Neural cell (in vitro differentiated cells): ENCODE measurements at regions not wholly inside any gene's neighbourhood (a gene's known extent, or its start where the extent isn't known, plus 50 kb on each side); places are given as distances from the start of the nearest gene placed in this dataset.

ENCODE experiments used
- H2AFZ ChIP-seq: fragments of 200-600, 300-800 bp; sonication (generic), shearing (Covaris generic); 2 replicates; pipeline ENCODE4 v1.6.0; 2014; ENCODE audit warnings: low read depth, mild to moderate bottlenecking, antibody characterized with exemption, low read length, moderate library complexity
- H3F3A ChIP-seq: fragments of 200-600 bp; shearing (Covaris generic); 2 replicates; pipeline ENCODE4 v1.6.1; 2016; ENCODE audit warnings: mild to moderate bottlenecking, moderate library complexity, mixed read lengths, antibody characterized with exemption, low read length; ENCODE audit not compliant: insufficient read depth, poor library complexity, severe bottlenecking
- H3K27ac ChIP-seq: fragments of 200-600, 300-800 bp; sonication (generic), shearing (Covaris generic); 2 replicates; pipeline ENCODE4 v1.5.1; 2014; ENCODE audit warnings: mild to moderate bottlenecking, low read length, moderate library complexity
- H3K27me3 ChIP-seq: fragments of 300-800, 200-600 bp; sonication (generic), shearing (Covaris generic); 2 replicates; pipeline ENCODE4 v1.6.0; 2014; ENCODE audit warnings: mild to moderate bottlenecking, low read depth, low read length, moderate library complexity; ENCODE audit not compliant: insufficient read depth
- H3K36me3 ChIP-seq: fragments of 300-800, 200-600 bp; sonication (generic), shearing (Covaris generic); 2 replicates; pipeline ENCODE4 v1.5.1; 2014; ENCODE audit warnings: mild to moderate bottlenecking, antibody characterized with exemption, low read length, moderate library complexity; ENCODE audit not compliant: insufficient read depth
- H3K4me2 ChIP-seq: fragments of 300-800, 200-600 bp; sonication (generic), shearing (Covaris generic); 2 replicates; pipeline ENCODE4 v1.6.0; 2014; ENCODE audit warnings: mild to moderate bottlenecking, low read length
- H3K4me3 ChIP-seq: fragments of 300-800, 200-600 bp; sonication (generic), shearing (Covaris generic); 2 replicates; pipeline ENCODE4 v1.5.1; 2014; ENCODE audit warnings: mild to moderate bottlenecking, low read length, moderate library complexity
- H3K79me2 ChIP-seq: fragments of 200-600 bp; shearing (Covaris generic); replicated peaks from 2 replicates; pipeline ENCODE4 v1.6.0; 2014; ENCODE audit warnings: mild to moderate bottlenecking, low read length, moderate library complexity; ENCODE audit not compliant: insufficient read depth
- H3K9ac ChIP-seq: fragments of 300-800, 200-600 bp; sonication (generic), shearing (Covaris generic); 2 replicates; pipeline ENCODE4 v1.6.1; 2016; ENCODE audit warnings: mild to moderate bottlenecking, low read length, mixed read lengths
- H3K9me2 ChIP-seq: fragments of 200-600 bp; shearing (Covaris generic); 2 replicates; pipeline ENCODE4 v1.6.1; 2016; ENCODE audit warnings: mild to moderate bottlenecking, low read length, mixed read lengths; ENCODE audit not compliant: insufficient read depth
- H3K9me3 ChIP-seq: fragments of 200-600, 300-800 bp; sonication (generic), shearing (Covaris generic); 2 replicates; pipeline ENCODE4 v1.6.1; 2016; ENCODE audit warnings: mild to moderate bottlenecking, mixed run types, low read length, moderate library complexity, mixed read lengths
- H4K20me1 ChIP-seq: fragments of 200-600 bp; shearing (Covaris generic); 2 replicates; pipeline ENCODE4 v1.6.1; 2016; ENCODE audit warnings: mild to moderate bottlenecking, mixed run types; ENCODE audit not compliant: insufficient read depth
- CTCF ChIP-seq: fragments of 450-650 bp; IDR thresholded peaks from 2 replicates; pipeline ENCODE4 v1.5.1; 2014; ENCODE audit warnings: antibody characterized with exemption, mild to moderate bottlenecking, moderate library complexity; ENCODE audit not compliant: poor library complexity, severe bottlenecking
- EP300 ChIP-seq: fragments of 450-650 bp; conservative IDR thresholded peaks from 2 replicates; pipeline ENCODE4 v1.6.1; 2014; ENCODE audit warnings: antibody characterized with exemption, mild to moderate bottlenecking, moderate library complexity; ENCODE audit not compliant: poor library complexity, severe bottlenecking
- EZH2 ChIP-seq: fragments of 200-600, 300-800 bp; shearing (Covaris generic), sonication (generic); IDR thresholded peaks from 2 replicates; pipeline ENCODE4 v1.6.1; 2014; ENCODE audit warnings: antibody characterized with exemption, low read length, borderline replicate concordance, mild to moderate bottlenecking; ENCODE audit not compliant: insufficient read depth, poor library complexity, severe bottlenecking
- MXI1 ChIP-seq: fragments of 450-650 bp; conservative IDR thresholded peaks from 2 replicates; pipeline ENCODE4 v1.6.1; 2014; ENCODE audit warnings: antibody characterized with exemption, mild to moderate bottlenecking; ENCODE audit not compliant: poor library complexity, severe bottlenecking
- POLR2AphosphoS5 ChIP-seq: IDR thresholded peaks from 2 replicates; pipeline ENCODE4 v1.6.1; 2012
- RAD21 ChIP-seq: fragments of 450-650 bp; conservative IDR thresholded peaks from 2 replicates; pipeline ENCODE4 v1.6.1; 2014; ENCODE audit warnings: antibody characterized with exemption, mild to moderate bottlenecking, moderate library complexity
- REST ChIP-seq: IDR thresholded peaks from 2 replicates; pipeline ENCODE4 v1.6.1; 2012; ENCODE audit warnings: borderline replicate concordance
- SMC3 ChIP-seq: fragments of 450-650 bp; conservative IDR thresholded peaks from 2 replicates; pipeline ENCODE4 v1.6.1; 2014; ENCODE audit warnings: antibody characterized with exemption, mild to moderate bottlenecking, moderate library complexity; ENCODE audit not compliant: poor library complexity
- TAF1 ChIP-seq: IDR thresholded peaks from 2 replicates; pipeline ENCODE4 v1.6.1; 2012; ENCODE audit warnings: low read depth

- Histone ChIP-seq H3K9me2 (no peaks in the 10 kb centered on the region), H3K27me3 (no peaks in the 10 kb centered on the region), H3K27ac (no peak overlapping the region), H3F3A (no peaks in the 10 kb centered on the region), H3K4me3 (no peak overlapping the region), H4K20me1 (no peaks in the 10 kb centered on the region), H3K9ac (no peak overlapping the region), H3K36me3 (no peaks in the 10 kb centered on the region), H3K4me2 (no peak overlapping the region), H3K9me3 (no peaks in the 10 kb centered on the region), H3K79me2 (no peaks in the 10 kb centered on the region), H2AFZ (no peak overlapping the region)
- TF ChIP-seq MXI1 (no peak), RAD21 (no peak), EZH2 (no peak), CTCF (no peak), TAF1 (no peak), POLR2AphosphoS5 (no peak), EP300 (no peak), SMC3 (no peak), REST (no peak)
These were observed 239.9 kb downstream of the NKX6-1 start for GRCh38 chr4:84258905-84259830.

- no peak overlapping the region for H3K4me2 ChIP-seq
- TF ChIP-seq TAF1 (no peak), MXI1 (no peak), EZH2 (no peak), SMC3 (no peak), EP300 (no peak), REST (no peak), CTCF (no peak), POLR2AphosphoS5 (no peak), RAD21 (no peak)
- no peaks in the 10 kb centered on the region for H3K27me3 ChIP-seq
- no peaks in the 10 kb centered on the region for H4K20me1 ChIP-seq
- H3K9ac ChIP-seq: no peak overlapping the region
- no peaks in the 10 kb centered on the region for H3F3A ChIP-seq
- no peak overlapping the region for H3K4me3 ChIP-seq
- no peak overlapping the region for H2AFZ ChIP-seq
- H3K9me2 ChIP-seq: no peaks in the 10 kb centered on the region
- H3K36me3 ChIP-seq: no peaks in the 10 kb centered on the region
- no peaks in the 10 kb centered on the region for H3K9me3 ChIP-seq
- H3K79me2 ChIP-seq: no peaks in the 10 kb centered on the region
- H3K27ac ChIP-seq: no peak overlapping the region
These were observed 244.6 kb downstream of the NKX6-1 start for GRCh38 chr4:84254537-84254936.
